ENCODE measurements at regions not wholly inside any gene's neighbourhood (a gene's known extent, or its start where the extent isn't known, plus 50 kb on each side); places are given as distances from the start of the nearest gene placed in this dataset.
A peak's percentile ranks its signal among the peaks of the same experiment; 100 is the strongest.

DNA sequence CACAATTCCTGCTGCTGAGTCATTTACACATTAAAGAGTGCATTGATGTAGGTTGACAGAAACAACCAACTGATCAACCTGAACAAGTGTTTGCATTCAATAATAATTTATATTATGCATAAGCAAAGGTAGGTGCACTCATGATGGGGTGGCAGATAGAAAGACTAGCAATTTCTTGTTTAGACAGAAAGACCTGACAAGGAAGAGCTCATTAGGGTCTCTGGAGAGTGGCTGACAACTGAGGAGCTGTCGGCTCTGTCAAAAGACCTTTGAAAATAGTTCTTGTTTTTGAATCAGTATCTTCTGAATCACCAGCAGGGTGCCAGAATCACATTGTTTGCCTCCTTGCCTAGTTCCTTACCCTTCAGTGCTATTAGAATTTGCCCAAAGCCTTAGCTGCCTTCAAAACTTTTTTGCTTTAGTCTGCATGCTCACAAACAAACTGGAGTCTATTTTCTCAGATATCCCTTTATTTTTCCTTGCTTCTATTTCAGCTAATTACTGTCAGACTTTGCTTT is 234.7 kb downstream of the BTG1 start:
- DNase-seq = peak in 1 of 3 donors; percentile 14
- Histone ChIP-seq H3K4me3 (ENCODE audit: low read depth, low read length) (no peak overlapping the region), H3K27ac (ENCODE audit: insufficient read depth, low read length, poor library complexity, severe bottlenecking) (no peak overlapping the region), H3K36me3 (ENCODE audit: control insufficient read depth, insufficient read depth, low read length) (no peaks in the 10 kb centered on the region), H3K4me1 (ENCODE audit: control insufficient read depth, insufficient read depth, low read length, poor library complexity, severe bottlenecking) (no peaks in the 10 kb centered on the region), H3K27me3 (ENCODE audit: control insufficient read depth, insufficient read depth, low read length) (no peaks in the 10 kb centered on the region), H3K9me3 (ENCODE audit: control insufficient read depth in 2 of 2, low read length in 2 of 2) (no peaks in the 10 kb centered on the region)
- peak in 1 of 2 donors; percentile 25 for ATAC-seq (ENCODE audit: low read depth in 2 of 2)
- H3K27me3 Mint-ChIP-seq = no peaks in the 10 kb centered on the region
- peaks cover 0 to 24% (median 7%) of the 10 kb centered on the region in 4 donors for H3K4me1 Mint-ChIP-seq
- peak overlapping the region in 1 of 3 donors; percentile 18 for H3K27ac Mint-ChIP-seq
- no peak overlapping the region for H3K4me3 Mint-ChIP-seq
- H3K9me3 Mint-ChIP-seq = peaks cover 0 to 15% (median 3%) of the 10 kb centered on the region in 7 donors
- no peaks in the 10 kb centered on the region for H3K36me3 Mint-ChIP-seq

DNA sequence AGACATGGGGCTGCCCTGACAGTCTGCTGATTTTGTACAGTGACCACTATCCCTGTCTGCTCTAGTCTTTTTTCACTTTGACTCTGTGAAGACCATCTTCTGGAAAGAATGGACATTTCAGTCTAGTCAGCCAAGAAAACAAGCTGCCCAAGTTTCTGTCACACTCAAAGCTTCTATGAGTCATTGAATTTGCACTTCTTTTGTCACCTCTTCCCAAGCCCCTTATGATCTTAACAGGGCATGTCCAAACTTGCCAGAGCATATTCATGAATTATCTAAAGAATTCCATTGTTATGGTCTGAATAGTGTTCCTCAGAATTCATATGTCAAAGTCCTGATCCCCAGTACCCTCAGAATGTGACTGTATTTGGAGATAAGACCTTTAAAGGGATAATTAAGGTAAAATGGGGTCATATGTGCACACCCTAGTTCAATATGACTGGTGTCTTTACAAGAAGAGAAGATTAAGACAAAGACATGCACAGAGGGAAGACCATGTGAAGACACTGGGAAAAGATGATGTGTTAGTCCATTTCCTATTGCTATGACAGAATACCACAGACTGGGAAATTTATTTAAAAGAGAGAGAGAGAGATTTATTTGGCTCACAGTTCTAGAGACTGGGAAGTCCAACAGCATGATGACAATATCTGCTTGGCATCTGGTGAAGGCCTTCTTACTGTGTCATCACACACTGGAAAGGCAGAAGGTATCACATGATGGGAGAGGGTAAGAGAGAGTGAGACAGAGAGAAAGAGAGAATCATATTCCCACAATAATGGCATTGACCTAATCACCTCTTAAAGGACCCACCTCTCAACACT is 242.6 kb downstream of the BTG1 start:
- ATAC-seq (ENCODE audit: low read depth in 2 of 2) (no peak), DNase-seq (no peak)
- Histone ChIP-seq H3K4me1 (ENCODE audit: control insufficient read depth, insufficient read depth, low read length, poor library complexity, severe bottlenecking) (peaks cover 5% of the 10 kb centered on the region), H3K36me3 (ENCODE audit: control insufficient read depth, insufficient read depth, low read length) (no peaks in the 10 kb centered on the region), H3K4me3 (ENCODE audit: low read depth, low read length) (no peak overlapping the region), H3K27ac (ENCODE audit: insufficient read depth, low read length, poor library complexity, severe bottlenecking) (no peak overlapping the region), H3K27me3 (ENCODE audit: control insufficient read depth, insufficient read depth, low read length) (no peaks in the 10 kb centered on the region), H3K9me3 (ENCODE audit: control insufficient read depth in 2 of 2, low read length in 2 of 2) (peaks cover 0 to 5% of the 10 kb centered on the region in 2 experiments)
- Mint-ChIP-seq H3K4me3 (no peak overlapping the region), H3K4me1 (peaks cover 23 to 34% (median 28%) of the 10 kb centered on the region in 4 donors), H3K9me3 (peaks cover 2 to 16% (median 7%) of the 10 kb centered on the region in 7 donors), H3K27me3 (no peaks in the 10 kb centered on the region), H3K36me3 (peaks cover 5% of the 10 kb centered on the region), H3K27ac (no peak overlapping the region)

DNA sequence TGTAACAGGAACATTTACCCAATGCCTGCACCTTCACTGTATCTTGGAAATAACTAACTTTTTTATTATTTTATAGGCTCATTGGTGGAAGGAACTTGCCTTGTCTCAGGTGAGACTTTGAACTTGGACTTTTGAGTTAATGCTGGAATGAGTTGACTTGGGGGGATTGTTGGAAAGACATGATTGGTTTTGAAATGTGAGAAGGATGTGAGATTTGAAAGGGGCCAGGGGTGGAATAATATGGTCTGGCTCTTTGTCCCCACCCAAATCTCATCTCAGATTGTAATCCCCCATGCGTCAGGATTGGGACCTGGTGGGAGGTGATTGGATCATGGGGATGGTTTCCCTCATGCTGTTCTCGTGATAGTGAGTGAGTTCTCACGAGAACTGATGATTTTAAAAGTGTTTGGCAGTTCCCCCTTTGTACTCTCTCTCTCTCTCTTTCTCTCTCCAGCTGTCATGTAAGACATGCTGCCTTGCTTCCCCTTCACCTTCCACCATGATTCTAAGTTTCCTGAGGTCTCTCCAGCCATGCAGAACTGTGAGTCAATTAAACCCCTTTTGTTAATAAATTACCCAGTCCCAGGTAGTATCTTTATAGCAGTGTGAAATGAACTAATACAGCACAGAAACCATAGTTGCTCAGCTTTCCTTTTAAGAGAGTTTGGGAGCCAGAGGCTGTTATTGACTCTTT is 244.1 kb downstream of the BTG1 start:
- H3K27me3 ChIP-seq (ENCODE audit: control insufficient read depth, insufficient read depth, low read length) = no peaks in the 10 kb centered on the region
- DNase-seq = no peak
- Mint-ChIP-seq H3K36me3 (peaks cover 5% of the 10 kb centered on the region), H3K4me1 (peaks cover 23 to 34% (median 28%) of the 10 kb centered on the region in 4 donors), H3K9me3 (peaks cover 1 to 18% (median 6%) of the 10 kb centered on the region in 7 donors), H3K27me3 (no peaks in the 10 kb centered on the region), H3K4me3 (no peak overlapping the region), H3K27ac (peak overlapping the region in 1 of 3 donors; percentile 24)
- peaks cover 0 to 5% of the 10 kb centered on the region in 2 experiments for H3K9me3 ChIP-seq (ENCODE audit: control insufficient read depth in 2 of 2, low read length in 2 of 2)
- H3K4me3 ChIP-seq (ENCODE audit: low read depth, low read length) = no peak overlapping the region
- peaks cover 5% of the 10 kb centered on the region for H3K4me1 ChIP-seq (ENCODE audit: control insufficient read depth, insufficient read depth, low read length, poor library complexity, severe bottlenecking)
- no peak overlapping the region for H3K27ac ChIP-seq (ENCODE audit: insufficient read depth, low read length, poor library complexity, severe bottlenecking)
- no peak for ATAC-seq (ENCODE audit: low read depth in 2 of 2)
- no peaks in the 10 kb centered on the region for H3K36me3 ChIP-seq (ENCODE audit: control insufficient read depth, insufficient read depth, low read length)

DNA sequence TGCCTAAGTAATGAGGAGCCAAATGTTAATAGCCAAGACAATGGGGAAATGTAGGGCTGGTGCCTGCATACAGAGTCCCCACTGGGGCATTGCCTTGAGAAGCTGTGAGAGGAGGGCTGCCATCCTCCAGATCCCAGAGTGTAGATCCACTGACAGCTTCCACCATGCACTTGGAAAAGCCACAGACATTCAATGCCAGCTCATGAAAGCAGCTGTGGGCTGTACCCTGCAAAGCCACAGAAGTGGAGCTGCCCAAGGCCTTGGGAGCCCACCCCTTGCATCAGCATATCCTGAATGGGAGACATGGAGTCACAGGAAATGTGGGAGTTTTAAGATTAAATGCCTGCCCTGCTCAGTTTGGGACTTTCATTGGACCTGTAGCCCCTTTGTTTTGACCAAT is 244.7 kb downstream of the BTG1 start:
- H3K27ac Mint-ChIP-seq = peak overlapping the region in 1 of 3 donors; percentile 24
- no peak for ATAC-seq (ENCODE audit: low read depth in 2 of 2)
- Histone ChIP-seq H3K4me1 (ENCODE audit: control insufficient read depth, insufficient read depth, low read length, poor library complexity, severe bottlenecking) (peaks cover 5% of the 10 kb centered on the region), H3K36me3 (ENCODE audit: control insufficient read depth, insufficient read depth, low read length) (no peaks in the 10 kb centered on the region), H3K27ac (ENCODE audit: insufficient read depth, low read length, poor library complexity, severe bottlenecking) (no peak overlapping the region), H3K4me3 (ENCODE audit: low read depth, low read length) (no peak overlapping the region), H3K9me3 (ENCODE audit: control insufficient read depth in 2 of 2, low read length in 2 of 2) (peaks cover 0 to 5% of the 10 kb centered on the region in 2 experiments), H3K27me3 (ENCODE audit: control insufficient read depth, insufficient read depth, low read length) (no peaks in the 10 kb centered on the region)
- no peaks in the 10 kb centered on the region for H3K27me3 Mint-ChIP-seq
- H3K9me3 Mint-ChIP-seq = peaks cover 1 to 18% (median 6%) of the 10 kb centered on the region in 7 donors
- peaks cover 23 to 34% (median 27%) of the 10 kb centered on the region in 4 donors for H3K4me1 Mint-ChIP-seq
- no peak for DNase-seq
- H3K36me3 Mint-ChIP-seq = peaks cover 5% of the 10 kb centered on the region
- no peak overlapping the region for H3K4me3 Mint-ChIP-seq

DNA sequence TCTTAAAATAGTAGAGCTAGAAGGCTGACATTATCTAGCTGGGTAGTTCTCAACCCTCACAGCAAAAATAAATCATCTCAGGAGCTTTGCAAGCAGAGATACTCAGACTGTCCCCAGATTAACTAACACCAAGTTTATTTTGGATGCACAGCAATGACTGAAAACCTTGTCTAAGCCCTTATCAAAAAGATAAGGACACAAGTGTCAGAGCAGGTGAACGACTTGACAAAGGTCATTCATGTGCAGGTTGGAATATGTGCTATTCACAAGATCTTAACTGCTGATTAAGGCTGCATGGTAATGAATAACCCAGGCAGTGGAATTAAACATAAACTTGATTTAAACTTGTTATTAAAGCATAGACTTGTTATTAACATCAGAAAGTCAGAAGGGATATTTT is 246.6 kb downstream of the BTG1 start:
- peaks cover 0 to 5% of the 10 kb centered on the region in 2 experiments for H3K9me3 ChIP-seq (ENCODE audit: control insufficient read depth in 2 of 2, low read length in 2 of 2)
- Mint-ChIP-seq H3K27ac (no peak overlapping the region), H3K9me3 (peaks cover 0 to 18% (median 7%) of the 10 kb centered on the region in 7 donors), H3K4me1 (peaks cover 15 to 22% (median 17%) of the 10 kb centered on the region in 4 donors), H3K27me3 (no peaks in the 10 kb centered on the region), H3K4me3 (no peak overlapping the region), H3K36me3 (peaks cover 5% of the 10 kb centered on the region)
- DNase-seq (no peak), ATAC-seq (ENCODE audit: low read depth in 2 of 2) (no peak)
- no peaks in the 10 kb centered on the region for H3K36me3 ChIP-seq (ENCODE audit: control insufficient read depth, insufficient read depth, low read length)
- H3K27me3 ChIP-seq (ENCODE audit: control insufficient read depth, insufficient read depth, low read length) = no peaks in the 10 kb centered on the region
- H3K4me1 ChIP-seq (ENCODE audit: control insufficient read depth, insufficient read depth, low read length, poor library complexity, severe bottlenecking) = no peaks in the 10 kb centered on the region
- no peak overlapping the region for H3K27ac ChIP-seq (ENCODE audit: insufficient read depth, low read length, poor library complexity, severe bottlenecking)
- no peak overlapping the region for H3K4me3 ChIP-seq (ENCODE audit: low read depth, low read length)

DNA sequence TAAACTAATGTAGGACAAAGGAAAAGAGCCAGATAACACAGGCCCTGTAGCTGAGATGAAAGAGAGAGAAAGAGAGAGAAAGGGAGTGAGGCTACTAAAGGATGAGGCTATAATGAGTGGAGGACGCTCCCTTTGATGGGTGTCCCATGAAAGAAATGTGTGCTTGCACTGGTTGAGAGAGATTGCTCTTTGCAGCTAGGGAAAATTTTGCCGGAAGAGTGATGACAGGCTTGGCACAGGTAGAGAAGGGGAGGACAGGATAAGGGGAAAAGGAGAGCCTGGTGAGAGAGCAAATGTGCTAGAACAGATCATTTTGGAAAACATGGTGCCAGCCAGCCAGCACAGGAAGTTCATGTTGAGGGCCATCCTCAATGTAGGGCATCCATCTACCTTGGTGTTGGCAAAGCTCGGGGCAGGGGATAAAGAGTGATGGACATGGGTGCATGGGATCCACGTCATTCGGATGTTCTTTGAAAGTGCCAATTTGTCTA is 248.6 kb downstream of the BTG1 start:
- H3K27ac Mint-ChIP-seq = no peak overlapping the region
- peaks cover 4% of the 10 kb centered on the region for H3K27me3 Mint-ChIP-seq
- ATAC-seq (ENCODE audit: low read depth in 2 of 2) (no peak), DNase-seq (no peak)
- Histone ChIP-seq H3K27ac (ENCODE audit: insufficient read depth, low read length, poor library complexity, severe bottlenecking) (no peak overlapping the region), H3K4me1 (ENCODE audit: control insufficient read depth, insufficient read depth, low read length, poor library complexity, severe bottlenecking) (no peaks in the 10 kb centered on the region), H3K36me3 (ENCODE audit: control insufficient read depth, insufficient read depth, low read length) (no peaks in the 10 kb centered on the region), H3K9me3 (ENCODE audit: control insufficient read depth in 2 of 2, low read length in 2 of 2) (no peaks in the 10 kb centered on the region), H3K4me3 (ENCODE audit: low read depth, low read length) (no peak overlapping the region), H3K27me3 (ENCODE audit: control insufficient read depth, insufficient read depth, low read length) (no peaks in the 10 kb centered on the region)
- H3K4me1 Mint-ChIP-seq = peaks cover 6 to 15% (median 8%) of the 10 kb centered on the region in 4 donors
- H3K9me3 Mint-ChIP-seq = peaks cover 0 to 9% (median 1%) of the 10 kb centered on the region in 7 donors
- H3K36me3 Mint-ChIP-seq = no peaks in the 10 kb centered on the region
- H3K4me3 Mint-ChIP-seq = no peak overlapping the region

DNA sequence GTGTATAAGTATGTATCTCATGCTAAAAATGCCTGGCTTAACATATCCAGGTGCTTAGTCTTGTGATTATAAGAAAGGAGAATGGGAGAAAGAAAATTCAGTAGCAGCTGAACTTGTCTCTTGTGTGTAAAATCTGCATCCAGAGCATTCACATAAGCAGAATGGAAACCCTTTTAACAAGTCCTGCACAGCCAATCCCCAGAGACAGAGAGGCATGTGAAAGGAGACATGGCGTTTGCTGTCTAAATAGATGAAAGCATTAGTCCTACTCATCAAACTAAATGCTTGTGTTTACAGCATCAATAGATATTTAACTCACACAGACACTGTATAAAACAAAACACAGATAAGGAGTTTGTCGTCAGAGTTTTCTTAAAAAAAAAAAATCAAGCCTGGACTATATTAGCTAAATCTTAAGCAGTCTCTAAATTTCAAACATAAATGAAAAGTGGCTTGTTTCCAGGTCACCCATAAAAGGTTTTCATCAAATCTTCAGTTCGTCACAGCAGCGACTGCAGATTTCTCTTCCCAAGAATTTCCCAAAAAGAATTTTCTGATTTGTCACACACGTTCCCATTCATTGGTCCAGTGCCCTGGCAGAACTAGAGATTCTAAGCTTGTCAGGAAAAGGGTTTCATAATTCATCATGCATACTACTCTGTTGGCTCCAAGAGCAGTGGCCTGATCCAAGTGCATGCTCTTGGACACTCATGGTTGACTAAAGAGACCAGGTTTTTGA is 249.2 kb downstream of the BTG1 start:
- H3K27me3 ChIP-seq (ENCODE audit: control insufficient read depth, insufficient read depth, low read length) = no peaks in the 10 kb centered on the region
- Mint-ChIP-seq H3K27ac (no peak overlapping the region), H3K9me3 (peaks cover 0 to 7% (median 1%) of the 10 kb centered on the region in 7 donors)

More for the DNA sequence above, 249.2 kb downstream of the BTG1 start:
- H3K27ac ChIP-seq (ENCODE audit: insufficient read depth, low read length, poor library complexity, severe bottlenecking) = no peak overlapping the region
- H3K36me3 ChIP-seq (ENCODE audit: control insufficient read depth, insufficient read depth, low read length) = no peaks in the 10 kb centered on the region
- DNase-seq = no peak
- no peak overlapping the region for H3K4me3 ChIP-seq (ENCODE audit: low read depth, low read length)
- no peak for ATAC-seq (ENCODE audit: low read depth in 2 of 2)
- H3K36me3 Mint-ChIP-seq = no peaks in the 10 kb centered on the region
- H3K4me1 ChIP-seq (ENCODE audit: control insufficient read depth, insufficient read depth, low read length, poor library complexity, severe bottlenecking) = no peaks in the 10 kb centered on the region
- no peak overlapping the region for H3K4me3 Mint-ChIP-seq
- peaks cover 4 to 17% (median 8%) of the 10 kb centered on the region in 4 donors for H3K4me1 Mint-ChIP-seq
- H3K27me3 Mint-ChIP-seq = peaks cover 4% of the 10 kb centered on the region
- no peaks in the 10 kb centered on the region for H3K9me3 ChIP-seq (ENCODE audit: control insufficient read depth in 2 of 2, low read length in 2 of 2)
